B cell (primary cell): ENCODE measurements at regions not wholly inside any gene's neighbourhood (a gene's known extent, or its start where the extent isn't known, plus 50 kb on each side); places are given as distances from the start of the nearest gene placed in this dataset.

Experiments used
- ATAC-seq: fragments of 200-7000 bp; cut with Tn5 transposase; one replicate; pipeline ENCODE4 v1.10.0; 2021; ENCODE audit warnings: low read depth, mild to moderate bottlenecking, moderate number of reproducible peaks, moderate library complexity
- CTCF ChIA-PET: fragments of 350-600 bp; sonication (Branson Sonifier 250); formaldehyde crosslinking; loops from one replicate; lab custom pipeline; 2021; ENCODE audit warnings: antibody characterized with exemption, inconsistent platforms; lab: Charles Lee
- POLR2A ChIA-PET: fragments of 350-600 bp; sonication (Branson Sonifier 250); formaldehyde crosslinking; loops from one replicate; lab custom pipeline; 2021; ENCODE audit warnings: antibody characterized with exemption; lab: Charles Lee
- DNase-seq: peaks from one replicate; pipeline ENCODE4 v3.0.0; 2013
- H2AFZ ChIP-seq: 2 replicates; pipeline ENCODE4 v1.6.1; 2012; ENCODE audit warnings: mild to moderate bottlenecking, low read depth, low read length; ENCODE audit not compliant: insufficient read depth, poor library complexity, severe bottlenecking
- H3K27ac ChIP-seq, 2 donors: 1 replicate in 1 of 2; 2 replicates in 1 of 2; pipeline ENCODE4 v1.5.1; 2012 to 2013; ENCODE audit warnings: low read length in 2 of 2, mild to moderate bottlenecking in 2 of 2, moderate library complexity in 1 of 2
- H3K27me3 ChIP-seq, 4 experiments: fragments of 200-600 bp in 1 of 4; sonication (generic) in 1 of 4; replicated peaks in 1 of 4; 1 replicate in 2 of 4; 2 replicates in 2 of 4; pipeline versions ENCODE4 v1.6.1 to v1.7.0; 2013 to 2016; ENCODE audit warnings: low read length in 3 of 4, mild to moderate bottlenecking in 2 of 4, mixed read lengths in 1 of 4, moderate library complexity in 1 of 4; ENCODE audit not compliant: insufficient read depth in 4 of 4, control insufficient read depth in 3 of 4; ENCODE audit errors: control extremely low read depth in 1 of 4
- H3K36me3 ChIP-seq, 2 experiments: replicated peaks in 1 of 2; 1 replicate in 1 of 2; 2 replicates in 1 of 2; pipeline versions ENCODE4 v1.6.1 to v1.7.1; 2013; ENCODE audit warnings: low read length in 1 of 2; ENCODE audit not compliant: insufficient read depth in 2 of 2, control insufficient read depth in 1 of 2; ENCODE audit errors: control extremely low read depth in 1 of 2, extremely low read depth in 1 of 2
- H3K4me1 ChIP-seq, 2 donors: fragments of 200-600 bp in 1 of 2; sonication (generic) in 1 of 2; 1 replicate in 1 of 2; 2 replicates in 1 of 2; pipeline versions ENCODE4 v1.5.1 to v1.6.1; 2013 to 2017; ENCODE audit warnings: low read length in 2 of 2; ENCODE audit not compliant: control insufficient read depth in 2 of 2, insufficient read depth in 2 of 2
- H3K4me2 ChIP-seq: replicated peaks from 2 replicates; pipeline ENCODE3; 2012; ENCODE audit warnings: mild to moderate bottlenecking, low read depth, low read length; ENCODE audit not compliant: poor library complexity, severe bottlenecking
- H3K4me3 ChIP-seq, 5 experiments: fragments of 200-600 bp in 1 of 5; sonication (generic) in 1 of 5; 1 replicate in 3 of 5; 2 replicates in 2 of 5; pipeline versions ENCODE4 v1.5.1 to v1.7.0; 2011 to 2016; ENCODE audit warnings: low read length in 4 of 5, mild to moderate bottlenecking in 4 of 5, low read depth in 2 of 5, control low read depth in 1 of 5, moderate library complexity in 1 of 5; ENCODE audit not compliant: insufficient read depth in 1 of 5; ENCODE audit errors: control extremely low read depth in 1 of 5, extremely low read depth in 1 of 5
- H3K79me2 ChIP-seq: fragments of 200-600 bp; sonication (generic); one replicate; pipeline ENCODE4 v1.6.0; 2016; ENCODE audit warnings: low read length; ENCODE audit not compliant: control insufficient read depth, insufficient read depth
- H3K9ac ChIP-seq: fragments of 200-600 bp; sonication (generic); 2 replicates; pipeline ENCODE4 v1.6.1; 2017; ENCODE audit warnings: mild to moderate bottlenecking, low read length, moderate library complexity
- H3K9me3 ChIP-seq, 3 donors: one replicate each; pipeline versions ENCODE4 v1.6.1 to v1.7.1; 2013; ENCODE audit warnings: low read length in 2 of 3; ENCODE audit not compliant: control insufficient read depth in 2 of 3, insufficient read depth in 1 of 3; ENCODE audit errors: control extremely low read depth in 1 of 3
- H4K20me1 ChIP-seq: 2 replicates; pipeline ENCODE4 v1.6.0; 2012; ENCODE audit warnings: mild to moderate bottlenecking, low read length; ENCODE audit not compliant: insufficient read depth, control insufficient read depth, poor library complexity, severe bottlenecking
- H3K27ac Mint-ChIP-seq: one replicate; pipeline ENCODE4 v1.8.0; 2021; ENCODE audit warnings: mixed read lengths
- H3K27me3 Mint-ChIP-seq: one replicate; pipeline ENCODE4 v1.8.0; 2021; ENCODE audit warnings: mixed read lengths
- H3K4me1 Mint-ChIP-seq: one replicate; pipeline ENCODE4 v1.8.0; 2021; ENCODE audit warnings: mixed read lengths
- H3K4me3 Mint-ChIP-seq: one replicate; pipeline ENCODE4 v1.8.0; 2021; ENCODE audit warnings: mixed read lengths
- H3K9me3 Mint-ChIP-seq: one replicate; pipeline ENCODE4 v1.8.0; 2022; ENCODE audit warnings: mixed read lengths; ENCODE audit not compliant: insufficient read depth
- EZH2 ChIP-seq: IDR thresholded peaks from 2 replicates; pipeline ENCODE4 v1.6.1; 2012; ENCODE audit warnings: borderline replicate concordance, low read depth, mild to moderate bottlenecking, moderate library complexity, low read length; ENCODE audit not compliant: insufficient read depth, poor library complexity, severe bottlenecking
- WGBS: methylation state at CpG from one replicate; pipeline ENCODE4 v1.1.5; 2013; ENCODE audit warnings: missing lambda C conversion rate; ENCODE audit not compliant: insufficient coverage; 5-methylcytosine and 5-hydroxymethylcytosine counted together
- intact Hi-C: fragments of 100-400 bp; cut with micrococcal nuclease; formaldehyde crosslinking; loops from one replicate; pipeline ENCODE4 v1.10.0; 2022
- TF ChIP-seq, protein P1 (sequence below): fragments of 200-600 bp; IDR thresholded peaks from one replicate; pipeline ENCODE4 v1.8.0; 2022; ENCODE audit warnings: antibody characterized with exemption, mild to moderate bottlenecking

DNA sequence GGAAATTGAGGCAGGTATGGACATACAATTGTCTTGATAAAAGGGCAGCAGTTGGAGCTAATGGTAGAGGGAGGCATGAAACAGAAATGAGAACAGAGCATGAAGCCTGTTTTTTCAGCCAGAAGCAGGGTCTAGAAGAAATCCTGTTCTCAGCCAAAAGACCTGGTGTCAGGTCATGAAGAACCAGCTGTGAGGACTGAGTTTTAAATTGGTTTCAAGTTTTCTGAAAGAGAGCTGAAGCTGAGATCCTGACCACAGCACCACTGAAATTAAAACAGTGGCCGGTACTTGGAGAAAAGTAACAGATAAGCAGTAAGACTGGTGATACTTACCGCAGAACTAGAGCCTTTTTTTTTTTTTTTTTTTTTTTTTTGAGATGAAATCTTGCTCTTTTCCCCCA, 283.8 kb upstream of the BMP2 start:
- no peaks in the 10 kb centered on the region for H3K4me1 Mint-ChIP-seq
- H3K9me3 Mint-ChIP-seq = no peaks in the 10 kb centered on the region
- no CpG with 5 or more reads among the region's 2 CpGs for WGBS

GRCh38 chr20:6482486-6482885, 285.0 kb upstream of the BMP2 start:
- no peaks in the 10 kb centered on the region for H4K20me1 ChIP-seq
- Mint-ChIP-seq H3K27me3 (no peaks in the 10 kb centered on the region), H3K4me1 (no peaks in the 10 kb centered on the region), H3K27ac (no peak overlapping the region), H3K4me3 (no peak overlapping the region), H3K9me3 (no peaks in the 10 kb centered on the region)
- no peak overlapping the region for H3K27ac ChIP-seq
- CTCF ChIA-PET = no interaction called here
- H2AFZ ChIP-seq = no peak overlapping the region
- no peak for ATAC-seq
- intact Hi-C loops = no loop called here
- no peaks in the 10 kb centered on the region for H3K79me2 ChIP-seq
- no peak overlapping the region for H3K9ac ChIP-seq
- no peaks in the 10 kb centered on the region for H3K36me3 ChIP-seq
- no peaks in the 10 kb centered on the region for H3K27me3 ChIP-seq
- no peak overlapping the region for H3K4me3 ChIP-seq
- TF ChIP-seq, protein P1, sequence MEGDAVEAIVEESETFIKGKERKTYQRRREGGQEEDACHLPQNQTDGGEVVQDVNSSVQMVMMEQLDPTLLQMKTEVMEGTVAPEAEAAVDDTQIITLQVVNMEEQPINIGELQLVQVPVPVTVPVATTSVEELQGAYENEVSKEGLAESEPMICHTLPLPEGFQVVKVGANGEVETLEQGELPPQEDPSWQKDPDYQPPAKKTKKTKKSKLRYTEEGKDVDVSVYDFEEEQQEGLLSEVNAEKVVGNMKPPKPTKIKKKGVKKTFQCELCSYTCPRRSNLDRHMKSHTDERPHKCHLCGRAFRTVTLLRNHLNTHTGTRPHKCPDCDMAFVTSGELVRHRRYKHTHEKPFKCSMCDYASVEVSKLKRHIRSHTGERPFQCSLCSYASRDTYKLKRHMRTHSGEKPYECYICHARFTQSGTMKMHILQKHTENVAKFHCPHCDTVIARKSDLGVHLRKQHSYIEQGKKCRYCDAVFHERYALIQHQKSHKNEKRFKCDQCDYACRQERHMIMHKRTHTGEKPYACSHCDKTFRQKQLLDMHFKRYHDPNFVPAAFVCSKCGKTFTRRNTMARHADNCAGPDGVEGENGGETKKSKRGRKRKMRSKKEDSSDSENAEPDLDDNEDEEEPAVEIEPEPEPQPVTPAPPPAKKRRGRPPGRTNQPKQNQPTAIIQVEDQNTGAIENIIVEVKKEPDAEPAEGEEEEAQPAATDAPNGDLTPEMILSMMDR = no peak
- no peak for TF ChIP-seq EZH2
- H3K4me1 ChIP-seq = no peaks in the 10 kb centered on the region
- DNase-seq = no peak
- H3K9me3 ChIP-seq = peaks cover 0 to 2% (median 0%) of the 10 kb centered on the region in 3 donors
- H3K4me2 ChIP-seq = no peak overlapping the region
- POLR2A ChIA-PET = no interaction called here

More for the DNA sequence above, 283.8 kb upstream of the BMP2 start:
- H3K79me2 ChIP-seq = no peaks in the 10 kb centered on the region
- no peak overlapping the region for H3K27ac ChIP-seq
- no peak overlapping the region for H2AFZ ChIP-seq
- H3K9me3 ChIP-seq = peaks cover 0 to 2% (median 0%) of the 10 kb centered on the region in 3 donors
- no peak overlapping the region for H3K4me3 Mint-ChIP-seq
- ATAC-seq (no peak), DNase-seq (no peak)
- H3K27ac Mint-ChIP-seq = no peak overlapping the region
- no peaks in the 10 kb centered on the region for H3K4me1 ChIP-seq
- ChIA-PET POLR2A (no interaction called here), CTCF (no interaction called here)
- H3K9ac ChIP-seq = no peak overlapping the region
- no peak for TF ChIP-seq EZH2
- TF ChIP-seq, protein P1 = no peak
- no peak overlapping the region for H3K4me3 ChIP-seq
- intact Hi-C loops = no loop called here
- no peak overlapping the region for H3K4me2 ChIP-seq
- H3K36me3 ChIP-seq = no peaks in the 10 kb centered on the region
- no peaks in the 10 kb centered on the region for H4K20me1 ChIP-seq
- no peaks in the 10 kb centered on the region for H3K27me3 Mint-ChIP-seq
- H3K27me3 ChIP-seq = no peaks in the 10 kb centered on the region
